GM10266 (cell line): ENCODE measurements at regions not wholly inside any gene's neighbourhood (a gene's known extent, or its start where the extent isn't known, plus 50 kb on each side); places are given as distances from the start of the nearest gene placed in this dataset.

ENCODE experiments used
- DNase-seq: peaks from one replicate; pipeline ENCODE4 v3.0.0; 2012; ENCODE audit errors: extremely low spot score
- CTCF ChIP-seq: IDR thresholded peaks from 2 replicates; pipeline ENCODE4 v1.5.1; 2012; ENCODE audit warnings: mild to moderate bottlenecking, low read depth; ENCODE audit not compliant: control insufficient read depth, insufficient read depth; ENCODE audit errors: missing control alignments

- peak; percentile 44 for DNase-seq
- TF ChIP-seq CTCF: no peak
These were observed 159.3 kb downstream of the DACT1 start for GRCh38 chr14:58797010-58797429.

- no peak for TF ChIP-seq CTCF
- no peak for DNase-seq
These were observed 160.4 kb downstream of the DACT1 start for GRCh38 chr14:58798173-58798572.

DNA sequence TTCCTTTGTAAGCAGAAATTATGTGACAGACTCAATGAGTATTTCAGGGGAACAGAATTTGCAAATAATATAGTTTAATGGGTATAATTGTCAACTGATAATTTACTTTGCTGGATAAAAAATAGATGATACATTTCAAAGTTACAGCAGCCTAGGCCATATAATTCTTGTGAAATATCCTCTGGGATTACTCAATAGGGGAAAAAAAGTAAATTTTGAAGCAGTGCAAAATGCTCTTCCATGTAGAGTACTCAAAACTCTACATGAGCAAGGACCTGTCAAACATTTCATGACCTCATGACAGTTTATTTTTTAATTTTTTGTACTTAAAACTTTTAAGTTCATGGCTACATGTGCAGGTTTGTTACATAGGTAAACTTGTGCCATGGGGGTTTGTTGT lies 163.3 kb downstream of the DACT1 start:
- TF ChIP-seq CTCF: no peak
- DNase-seq: no peak

- no peak for TF ChIP-seq CTCF
- DNase-seq: no peak
These were observed 167.3 kb downstream of the DACT1 start for GRCh38 chr14:58805057-58805456.

GRCh38 chr14:58805605-58806409 lies 168.0 kb downstream of the DACT1 start:
- DNase-seq: no peak
- TF ChIP-seq CTCF: no peak

DNA sequence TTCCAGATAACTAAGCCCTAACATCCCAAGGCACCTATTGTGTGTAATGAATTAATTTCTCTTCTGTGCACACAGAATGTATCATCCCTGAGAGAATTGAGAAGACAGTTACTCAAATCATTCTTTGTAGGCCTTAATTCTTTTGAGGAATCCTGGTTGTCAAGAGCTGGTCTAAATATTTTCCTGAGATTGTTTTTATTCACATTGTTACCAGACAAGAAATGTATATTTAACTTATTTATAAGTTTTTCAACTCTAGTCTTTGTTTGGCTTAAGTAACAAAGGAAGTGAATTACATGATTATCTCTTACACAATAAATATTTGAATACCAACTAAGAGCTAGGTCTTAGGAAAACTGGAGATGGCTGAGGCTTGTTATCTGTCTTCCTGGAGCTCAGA lies 169.4 kb downstream of the DACT1 start:
- no peak for TF ChIP-seq CTCF
- DNase-seq: no peak

DNA sequence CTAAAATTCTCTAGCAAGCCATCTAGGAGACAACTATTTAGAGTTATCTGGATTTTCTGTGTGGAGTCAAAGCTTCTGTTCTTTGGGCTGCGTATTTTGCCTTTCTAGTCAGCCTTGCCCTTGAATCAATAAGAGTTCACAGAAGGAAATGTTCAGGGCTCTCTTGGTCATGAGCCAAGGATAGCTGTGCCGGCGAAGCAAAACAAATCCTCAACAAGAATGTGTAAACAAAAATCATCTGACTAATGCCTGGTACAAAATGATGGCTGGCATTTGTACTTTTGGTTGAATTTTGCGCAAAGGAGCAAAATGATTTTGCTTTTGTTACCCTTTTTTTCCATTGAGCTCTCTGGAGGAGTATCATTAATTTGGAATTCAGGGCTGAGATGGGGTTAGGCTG lies 171.1 kb downstream of the DACT1 start:
- TF ChIP-seq CTCF: no peak

More for the DNA sequence above, 171.1 kb downstream of the DACT1 start:
- DNase-seq: no peak
